ENCODE measurements at regions not wholly inside any gene's neighbourhood (a gene's known extent, or its start where the extent isn't known, plus 50 kb on each side); places are given as distances from the start of the nearest gene placed in this dataset.

DNA sequence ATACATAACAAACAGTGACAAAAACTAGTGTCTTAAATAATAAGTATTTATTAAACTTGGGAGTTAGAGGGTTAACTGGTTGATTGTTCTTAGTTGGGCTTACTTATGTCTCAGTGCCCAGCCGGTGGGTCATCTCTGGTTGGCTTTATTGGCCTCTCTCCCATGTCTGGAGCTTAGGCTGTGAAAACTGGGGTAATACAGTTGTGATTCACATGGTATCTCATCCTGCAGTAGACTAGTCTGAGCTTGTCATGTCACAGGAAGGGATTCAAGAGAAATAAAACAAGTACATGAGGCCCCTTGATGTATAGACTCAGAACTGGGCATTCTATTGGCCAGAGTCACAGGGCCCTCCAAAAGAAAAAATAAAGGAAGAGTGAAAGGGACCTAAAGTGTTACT lies 466.4 kb upstream of the SMC2 start:
- TF ChIP-seq, protein P1, sequence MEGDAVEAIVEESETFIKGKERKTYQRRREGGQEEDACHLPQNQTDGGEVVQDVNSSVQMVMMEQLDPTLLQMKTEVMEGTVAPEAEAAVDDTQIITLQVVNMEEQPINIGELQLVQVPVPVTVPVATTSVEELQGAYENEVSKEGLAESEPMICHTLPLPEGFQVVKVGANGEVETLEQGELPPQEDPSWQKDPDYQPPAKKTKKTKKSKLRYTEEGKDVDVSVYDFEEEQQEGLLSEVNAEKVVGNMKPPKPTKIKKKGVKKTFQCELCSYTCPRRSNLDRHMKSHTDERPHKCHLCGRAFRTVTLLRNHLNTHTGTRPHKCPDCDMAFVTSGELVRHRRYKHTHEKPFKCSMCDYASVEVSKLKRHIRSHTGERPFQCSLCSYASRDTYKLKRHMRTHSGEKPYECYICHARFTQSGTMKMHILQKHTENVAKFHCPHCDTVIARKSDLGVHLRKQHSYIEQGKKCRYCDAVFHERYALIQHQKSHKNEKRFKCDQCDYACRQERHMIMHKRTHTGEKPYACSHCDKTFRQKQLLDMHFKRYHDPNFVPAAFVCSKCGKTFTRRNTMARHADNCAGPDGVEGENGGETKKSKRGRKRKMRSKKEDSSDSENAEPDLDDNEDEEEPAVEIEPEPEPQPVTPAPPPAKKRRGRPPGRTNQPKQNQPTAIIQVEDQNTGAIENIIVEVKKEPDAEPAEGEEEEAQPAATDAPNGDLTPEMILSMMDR (IDR thresholded peaks at IDR 0.05), result no peak
- peaks cover 30% of the 10 kb centered on the region for H3K9me3 Mint-ChIP-seq
- no peak for DNase-seq
- H3K36me3 Mint-ChIP-seq (ENCODE audit: low read depth), result no peaks in the 10 kb centered on the region
- H3K27me3 Mint-ChIP-seq (ENCODE audit: insufficient read depth), result no peaks in the 10 kb centered on the region
- H3K4me3 Mint-ChIP-seq, result no peak overlapping the region
- H3K4me1 Mint-ChIP-seq (ENCODE audit: low read depth), result no peaks in the 10 kb centered on the region
- no peak overlapping the region for H3K27ac Mint-ChIP-seq

DNA sequence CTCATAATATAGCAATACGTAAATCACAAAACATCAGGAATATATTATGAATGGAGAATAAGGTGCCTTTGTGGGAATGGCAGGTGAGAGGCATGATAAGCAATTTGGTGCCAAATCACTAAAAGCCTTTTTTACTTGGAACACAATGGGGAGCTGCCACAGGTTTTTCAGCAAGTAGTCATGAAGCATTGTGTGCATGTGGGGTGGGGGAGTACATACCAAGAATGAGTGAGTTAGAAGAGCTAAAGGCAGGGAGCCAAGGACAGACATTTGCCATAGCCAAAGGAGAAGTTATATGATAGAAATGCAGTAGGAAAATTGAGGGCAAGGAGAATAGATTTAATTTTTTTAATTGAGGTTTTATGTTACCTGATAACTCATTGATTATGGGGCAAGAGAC lies 445.0 kb upstream of the SMC2 start:
- Mint-ChIP-seq H3K27ac (no peak overlapping the region), H3K4me3 (no peak overlapping the region), H3K4me1 (ENCODE audit: low read depth) (no peaks in the 10 kb centered on the region), H3K36me3 (ENCODE audit: low read depth) (no peaks in the 10 kb centered on the region), H3K9me3 (peaks cover 34% of the 10 kb centered on the region), H3K27me3 (ENCODE audit: insufficient read depth) (no peaks in the 10 kb centered on the region)
- no peak for DNase-seq
- TF ChIP-seq, protein P1 (IDR thresholded peaks at IDR 0.05), result no peak

DNA sequence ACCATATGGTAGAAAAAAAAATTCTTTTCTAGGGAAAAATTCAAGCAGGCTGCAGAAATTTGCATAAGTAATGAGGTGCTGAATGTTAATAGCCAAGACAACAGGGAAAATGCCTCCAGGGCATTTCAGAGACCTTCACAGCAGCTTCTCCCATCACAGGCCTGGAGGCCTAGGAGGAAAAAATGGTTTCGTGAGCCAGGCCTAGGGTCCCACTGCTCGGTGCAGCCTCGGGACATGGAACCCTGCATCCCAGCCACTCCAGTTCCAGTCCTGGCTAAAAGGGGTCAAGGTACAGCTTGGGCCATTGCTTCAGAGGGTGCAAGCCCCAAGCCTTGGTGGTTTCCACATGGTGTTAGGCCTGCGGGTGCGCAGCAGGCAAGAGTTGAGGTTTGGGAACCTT lies 436.0 kb upstream of the SMC2 start:
- Mint-ChIP-seq H3K9me3 (peaks cover 33% of the 10 kb centered on the region), H3K4me3 (no peak overlapping the region), H3K27me3 (ENCODE audit: insufficient read depth) (no peaks in the 10 kb centered on the region), H3K36me3 (ENCODE audit: low read depth) (no peaks in the 10 kb centered on the region; the same call in 1 of the 2 replicates), H3K27ac (no peak overlapping the region), H3K4me1 (ENCODE audit: low read depth) (no peaks in the 10 kb centered on the region)
- TF ChIP-seq, protein P1 (IDR thresholded peaks at IDR 0.05), result no peak
- no peak for DNase-seq

DNA sequence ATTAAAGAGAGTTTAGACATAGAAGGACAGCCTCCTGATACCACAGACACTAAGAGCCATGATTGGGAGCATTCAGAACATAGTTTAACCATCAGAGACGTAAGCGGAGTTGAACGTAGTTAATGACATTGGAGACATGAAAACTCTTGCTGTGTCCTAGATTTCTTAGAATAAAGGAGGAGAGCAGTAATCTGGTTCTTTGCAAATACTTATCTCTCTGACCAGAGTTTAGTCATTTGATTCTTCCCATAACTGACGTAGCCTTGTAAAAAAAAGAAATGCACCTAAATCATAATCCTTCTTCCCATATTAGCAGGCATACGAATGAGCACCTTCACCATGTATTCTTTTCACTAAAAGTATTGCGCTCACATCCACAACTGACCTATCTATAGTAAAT lies 433.3 kb upstream of the SMC2 start:
- no peaks in the 10 kb centered on the region; the same call in 1 of the 2 replicates for H3K36me3 Mint-ChIP-seq (ENCODE audit: low read depth)
- TF ChIP-seq, protein P1 (IDR thresholded peaks at IDR 0.05), result no peak
- no peak overlapping the region for H3K27ac Mint-ChIP-seq
- no peaks in the 10 kb centered on the region for H3K4me1 Mint-ChIP-seq (ENCODE audit: low read depth)
- no peaks in the 10 kb centered on the region for H3K27me3 Mint-ChIP-seq (ENCODE audit: insufficient read depth)
- no peak overlapping the region for H3K4me3 Mint-ChIP-seq
- no peak for DNase-seq
- H3K9me3 Mint-ChIP-seq, result peaks cover 33% of the 10 kb centered on the region

DNA sequence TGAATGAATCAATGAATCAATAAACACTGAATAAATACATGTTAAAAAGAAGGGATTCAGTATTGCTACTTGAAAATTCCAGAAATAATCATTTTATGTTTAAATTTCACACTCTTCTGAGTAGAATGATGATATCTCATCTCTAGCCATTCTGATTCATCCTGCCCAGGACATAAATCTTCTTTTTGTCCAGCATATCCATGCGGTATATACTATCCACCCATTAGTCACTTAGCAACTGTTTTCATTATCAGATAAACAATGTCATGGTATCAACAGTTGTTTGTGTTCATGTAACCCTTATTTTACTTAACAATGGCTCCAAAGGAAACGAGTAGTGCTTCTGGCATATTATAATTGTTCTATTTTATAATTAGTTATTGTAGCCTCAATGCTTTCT lies 432.4 kb upstream of the SMC2 start:
- H3K9me3 Mint-ChIP-seq, result peaks cover 25% of the 10 kb centered on the region
- no peaks in the 10 kb centered on the region; the same call in 1 of the 2 replicates for H3K36me3 Mint-ChIP-seq (ENCODE audit: low read depth)
- H3K27ac Mint-ChIP-seq, result no peak overlapping the region
- no peaks in the 10 kb centered on the region for H3K4me1 Mint-ChIP-seq (ENCODE audit: low read depth)
- TF ChIP-seq, protein P1 (IDR thresholded peaks at IDR 0.05), result no peak
- no peaks in the 10 kb centered on the region for H3K27me3 Mint-ChIP-seq (ENCODE audit: insufficient read depth)
- no peak overlapping the region for H3K4me3 Mint-ChIP-seq
- DNase-seq, result no peak

DNA sequence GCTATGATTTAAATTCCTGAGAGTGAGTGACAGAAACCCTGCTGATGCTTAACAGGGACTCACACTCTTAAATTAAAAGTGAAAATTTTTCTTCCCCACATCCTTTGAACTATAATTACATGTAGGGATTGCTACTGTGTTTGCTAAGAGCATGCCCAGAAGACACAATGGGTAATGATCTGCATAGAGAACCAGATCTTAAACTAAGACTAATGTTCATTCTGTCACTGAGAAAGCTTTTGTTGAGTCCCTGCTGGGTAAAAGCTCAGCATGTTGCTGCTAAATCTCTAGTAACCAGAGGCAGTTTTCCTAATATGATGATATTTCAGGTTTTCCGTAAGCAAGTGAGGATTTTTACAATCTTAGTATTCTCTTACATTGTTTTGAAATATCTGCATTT lies 424.8 kb upstream of the SMC2 start:
- Mint-ChIP-seq H3K27me3 (ENCODE audit: insufficient read depth) (no peaks in the 10 kb centered on the region), H3K27ac (no peak overlapping the region), H3K4me3 (no peak overlapping the region)

More for the DNA sequence above, 424.8 kb upstream of the SMC2 start:
- Mint-ChIP-seq H3K4me1 (ENCODE audit: low read depth) (no peaks in the 10 kb centered on the region), H3K9me3 (peaks cover 6% of the 10 kb centered on the region), H3K36me3 (ENCODE audit: low read depth) (no peaks in the 10 kb centered on the region)
- no peak for DNase-seq
- TF ChIP-seq, protein P1 (IDR thresholded peaks at IDR 0.05), result no peak
